WTC11 (cell line): ENCODE measurements at regions not wholly inside any gene's neighbourhood (a gene's known extent, or its start where the extent isn't known, plus 50 kb on each side); places are given as distances from the start of the nearest gene placed in this dataset.

Source experiments
- ATAC-seq: fragments of 200-7000 bp; cut with Tn5 transposase; 2 replicates; pipeline ENCODE4 v1.10.0; 2021; ENCODE audit warnings: mild to moderate bottlenecking, moderate library complexity
- CTCF ChIA-PET: fragments of 300-600 bp; sonication (Branson Sonifier 250); formaldehyde crosslinking; loops from one replicate; lab custom pipeline; 2021; ENCODE audit warnings: antibody characterized with exemption; lab: Charles Lee
- POLR2A ChIA-PET: fragments of 350-600 bp; sonication (Branson Sonifier 250); formaldehyde crosslinking; loops from one replicate; lab custom pipeline; 2021; ENCODE audit warnings: antibody characterized with exemption; lab: Charles Lee
- DNase-seq: peaks from one replicate; pipeline ENCODE4 v3.0.0; 2021; ENCODE audit warnings: low spot score
- H3K27ac Mint-ChIP-seq: 2 replicates; pipeline ENCODE4 v1.8.0; 2021; ENCODE audit warnings: mixed read lengths
- H3K27me3 Mint-ChIP-seq: 2 replicates; pipeline ENCODE4 v1.8.0; 2021; ENCODE audit warnings: low read depth, mild to moderate bottlenecking, moderate library complexity, mixed read lengths
- H3K36me3 Mint-ChIP-seq: 2 replicates; pipeline ENCODE4 v1.8.0; 2021; ENCODE audit warnings: mixed read lengths
- H3K4me1 Mint-ChIP-seq: 2 replicates; pipeline ENCODE4 v1.8.0; 2022; ENCODE audit warnings: mixed read lengths
- H3K4me3 Mint-ChIP-seq: 2 replicates; pipeline ENCODE4 v1.8.0; 2021; ENCODE audit warnings: mild to moderate bottlenecking, moderate library complexity, mixed read lengths
- H3K9me3 Mint-ChIP-seq: 2 replicates; pipeline ENCODE4 v1.8.0; 2021; ENCODE audit warnings: mixed read lengths
- ATF1 ChIP-seq: sonication (generic); formaldehyde crosslinking; IDR thresholded peaks from 2 replicates; pipeline ENCODE4 v1.8.1; 2023; ENCODE audit warnings: mild to moderate bottlenecking, moderate library complexity, missing genetic modification reagents
- CREB1 ChIP-seq: sonication (generic); formaldehyde crosslinking; IDR thresholded peaks from 2 replicates; pipeline ENCODE4 v1.8.0; 2023; ENCODE audit warnings: mild to moderate bottlenecking, missing genetic modification reagents
- EMX1 ChIP-seq: fragments of 250-450 bp; sonication (Bioruptor Pico); IDR thresholded peaks from 2 replicates; pipeline ENCODE4 v1.8.0; 2021; ENCODE audit warnings: mild to moderate bottlenecking
- GABPB1 ChIP-seq: sonication (generic); formaldehyde crosslinking; IDR thresholded peaks from 2 replicates; pipeline ENCODE4 v1.8.1; 2023; ENCODE audit warnings: mild to moderate bottlenecking, missing genetic modification reagents
- IRF2 ChIP-seq: sonication (generic); formaldehyde crosslinking; IDR thresholded peaks from 2 replicates; pipeline ENCODE4 v1.8.0; 2022; ENCODE audit warnings: low read depth, missing genetic modification reagents, borderline replicate concordance
- JUN ChIP-seq: sonication (generic); formaldehyde crosslinking; IDR thresholded peaks from 2 replicates; pipeline ENCODE4 v1.8.0; 2023; ENCODE audit warnings: mild to moderate bottlenecking, missing genetic modification reagents
- NFE2L1 ChIP-seq: sonication (generic); formaldehyde crosslinking; IDR thresholded peaks from 2 replicates; pipeline ENCODE4 v1.8.1; 2023; ENCODE audit warnings: missing genetic modification reagents
- TEAD1 ChIP-seq: sonication (generic); formaldehyde crosslinking; IDR thresholded peaks from 2 replicates; pipeline ENCODE4 v1.8.0; 2022; ENCODE audit warnings: mild to moderate bottlenecking, missing genetic modification reagents
- TEAD4 ChIP-seq: sonication (generic); formaldehyde crosslinking; IDR thresholded peaks from 2 replicates; pipeline ENCODE4 v1.8.0; 2022; ENCODE audit warnings: mild to moderate bottlenecking, missing genetic modification reagents
- ZNF219 ChIP-seq: sonication (generic); formaldehyde crosslinking; IDR thresholded peaks from 2 replicates; pipeline ENCODE4 v1.8.0; 2023; ENCODE audit warnings: missing genetic modification reagents, mild to moderate bottlenecking, borderline replicate concordance
- ZNF396 ChIP-seq: fragments of 250-450 bp; sonication (Bioruptor Pico); IDR thresholded peaks from 2 replicates; pipeline ENCODE4 v1.8.0; 2021; ENCODE audit warnings: mild to moderate bottlenecking, moderate library complexity, borderline replicate concordance
- ZNF671 ChIP-seq: fragments of 250-450 bp; sonication (Bioruptor Pico); IDR thresholded peaks from 2 replicates; pipeline ENCODE4 v1.8.0; 2021; ENCODE audit warnings: mild to moderate bottlenecking
- TF ChIP-seq, protein P1 (sequence below): sonication (generic); formaldehyde crosslinking; IDR thresholded peaks from 2 replicates; pipeline ENCODE4 v1.8.1; 2023; ENCODE audit warnings: mild to moderate bottlenecking, missing genetic modification reagents
- TF ChIP-seq, protein P2 (sequence below): fragments of 250-450 bp; sonication (Bioruptor Pico); IDR thresholded peaks from 2 replicates; pipeline ENCODE4 v1.9.0; 2021; ENCODE audit warnings: mild to moderate bottlenecking
- TF ChIP-seq, protein P3 (sequence below): sonication (generic); formaldehyde crosslinking; IDR thresholded peaks from 2 replicates; pipeline ENCODE4 v1.8.0; 2022; ENCODE audit warnings: mild to moderate bottlenecking, missing genetic modification reagents
- TF ChIP-seq, protein P4 (sequence below): sonication (generic); formaldehyde crosslinking; IDR thresholded peaks from 2 replicates; pipeline ENCODE4 v1.8.0; 2022; ENCODE audit warnings: mild to moderate bottlenecking, missing genetic modification reagents
- TF ChIP-seq, protein P5 (sequence below): fragments of 200-600 bp; IDR thresholded peaks from 2 replicates; pipeline ENCODE4 v1.8.0; 2022; ENCODE audit warnings: antibody characterized with exemption
- TF ChIP-seq, protein P6 (sequence below): sonication (generic); formaldehyde crosslinking; IDR thresholded peaks from 2 replicates; pipeline ENCODE4 v1.8.0; 2023; ENCODE audit warnings: missing genetic modification reagents
- TF ChIP-seq, protein P7 (sequence below): fragments of 250-450 bp; sonication (Bioruptor Pico); IDR thresholded peaks from 2 replicates; pipeline ENCODE4 v1.9.0; 2021; ENCODE audit warnings: mild to moderate bottlenecking
- TF ChIP-seq, protein P8 (sequence below): sonication (generic); formaldehyde crosslinking; IDR thresholded peaks from 2 replicates; pipeline ENCODE4 v1.8.1; 2023; ENCODE audit warnings: mild to moderate bottlenecking, missing genetic modification reagents, borderline replicate concordance

DNA sequence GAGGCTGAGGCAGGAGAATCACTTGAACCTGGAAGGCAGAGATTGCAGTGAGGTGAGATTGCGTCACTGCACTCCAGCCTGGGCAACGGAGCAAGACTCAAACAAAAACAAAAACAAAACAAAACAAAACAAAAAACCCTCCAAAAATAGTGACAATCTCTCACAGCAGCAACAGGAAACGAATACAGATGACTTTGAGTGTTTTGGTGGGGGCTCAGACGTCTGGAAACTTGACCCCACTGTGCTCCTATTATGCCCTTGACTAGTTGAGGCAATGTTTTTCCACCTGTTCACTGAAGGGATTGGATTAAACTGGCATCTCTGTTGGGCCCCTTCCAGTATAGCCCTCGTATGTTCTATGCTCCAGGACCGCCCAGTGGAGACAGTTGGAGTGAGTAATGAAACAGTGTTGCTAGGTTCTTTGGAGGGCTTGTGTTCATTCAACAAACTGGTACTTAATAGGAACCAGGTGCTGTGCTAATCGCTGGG lies 167.0 kb downstream of the UTP18 start:
- no peak overlapping the region for H3K27ac Mint-ChIP-seq
- no peak for DNase-seq
- TF ChIP-seq, protein P1, sequence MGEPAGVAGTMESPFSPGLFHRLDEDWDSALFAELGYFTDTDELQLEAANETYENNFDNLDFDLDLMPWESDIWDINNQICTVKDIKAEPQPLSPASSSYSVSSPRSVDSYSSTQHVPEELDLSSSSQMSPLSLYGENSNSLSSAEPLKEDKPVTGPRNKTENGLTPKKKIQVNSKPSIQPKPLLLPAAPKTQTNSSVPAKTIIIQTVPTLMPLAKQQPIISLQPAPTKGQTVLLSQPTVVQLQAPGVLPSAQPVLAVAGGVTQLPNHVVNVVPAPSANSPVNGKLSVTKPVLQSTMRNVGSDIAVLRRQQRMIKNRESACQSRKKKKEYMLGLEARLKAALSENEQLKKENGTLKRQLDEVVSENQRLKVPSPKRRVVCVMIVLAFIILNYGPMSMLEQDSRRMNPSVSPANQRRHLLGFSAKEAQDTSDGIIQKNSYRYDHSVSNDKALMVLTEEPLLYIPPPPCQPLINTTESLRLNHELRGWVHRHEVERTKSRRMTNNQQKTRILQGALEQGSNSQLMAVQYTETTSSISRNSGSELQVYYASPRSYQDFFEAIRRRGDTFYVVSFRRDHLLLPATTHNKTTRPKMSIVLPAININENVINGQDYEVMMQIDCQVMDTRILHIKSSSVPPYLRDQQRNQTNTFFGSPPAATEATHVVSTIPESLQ (CRISPR knock-in tag) = no peak
- TF ChIP-seq ZNF396 (CRISPR knock-in tag) (no peak), EMX1 (CRISPR knock-in tag) (no peak), JUN (no peak), IRF2 (CRISPR knock-in tag) (no peak), GABPB1 (CRISPR knock-in tag) (no peak), TEAD4 (no peak), ATF1 (CRISPR knock-in tag) (no peak), NFE2L1 (no peak), ZNF219 (CRISPR knock-in tag) (no peak), CREB1 (no peak), TEAD1 (CRISPR knock-in tag) (no peak)
- TF ChIP-seq, protein P2, sequence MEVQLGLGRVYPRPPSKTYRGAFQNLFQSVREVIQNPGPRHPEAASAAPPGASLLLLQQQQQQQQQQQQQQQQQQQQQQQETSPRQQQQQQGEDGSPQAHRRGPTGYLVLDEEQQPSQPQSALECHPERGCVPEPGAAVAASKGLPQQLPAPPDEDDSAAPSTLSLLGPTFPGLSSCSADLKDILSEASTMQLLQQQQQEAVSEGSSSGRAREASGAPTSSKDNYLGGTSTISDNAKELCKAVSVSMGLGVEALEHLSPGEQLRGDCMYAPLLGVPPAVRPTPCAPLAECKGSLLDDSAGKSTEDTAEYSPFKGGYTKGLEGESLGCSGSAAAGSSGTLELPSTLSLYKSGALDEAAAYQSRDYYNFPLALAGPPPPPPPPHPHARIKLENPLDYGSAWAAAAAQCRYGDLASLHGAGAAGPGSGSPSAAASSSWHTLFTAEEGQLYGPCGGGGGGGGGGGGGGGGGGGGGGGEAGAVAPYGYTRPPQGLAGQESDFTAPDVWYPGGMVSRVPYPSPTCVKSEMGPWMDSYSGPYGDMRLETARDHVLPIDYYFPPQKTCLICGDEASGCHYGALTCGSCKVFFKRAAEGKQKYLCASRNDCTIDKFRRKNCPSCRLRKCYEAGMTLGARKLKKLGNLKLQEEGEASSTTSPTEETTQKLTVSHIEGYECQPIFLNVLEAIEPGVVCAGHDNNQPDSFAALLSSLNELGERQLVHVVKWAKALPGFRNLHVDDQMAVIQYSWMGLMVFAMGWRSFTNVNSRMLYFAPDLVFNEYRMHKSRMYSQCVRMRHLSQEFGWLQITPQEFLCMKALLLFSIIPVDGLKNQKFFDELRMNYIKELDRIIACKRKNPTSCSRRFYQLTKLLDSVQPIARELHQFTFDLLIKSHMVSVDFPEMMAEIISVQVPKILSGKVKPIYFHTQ (CRISPR knock-in tag) = no peak
- TF ChIP-seq, protein P3, sequence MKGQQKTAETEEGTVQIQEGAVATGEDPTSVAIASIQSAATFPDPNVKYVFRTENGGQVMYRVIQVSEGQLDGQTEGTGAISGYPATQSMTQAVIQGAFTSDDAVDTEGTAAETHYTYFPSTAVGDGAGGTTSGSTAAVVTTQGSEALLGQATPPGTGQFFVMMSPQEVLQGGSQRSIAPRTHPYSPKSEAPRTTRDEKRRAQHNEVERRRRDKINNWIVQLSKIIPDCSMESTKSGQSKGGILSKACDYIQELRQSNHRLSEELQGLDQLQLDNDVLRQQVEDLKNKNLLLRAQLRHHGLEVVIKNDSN (CRISPR knock-in tag) = no peak
- TF ChIP-seq, protein P4, sequence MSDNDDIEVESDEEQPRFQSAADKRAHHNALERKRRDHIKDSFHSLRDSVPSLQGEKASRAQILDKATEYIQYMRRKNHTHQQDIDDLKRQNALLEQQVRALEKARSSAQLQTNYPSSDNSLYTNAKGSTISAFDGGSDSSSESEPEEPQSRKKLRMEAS (CRISPR knock-in tag) = no peak
- peaks cover 15% of the 10 kb centered on the region for H3K36me3 Mint-ChIP-seq
- POLR2A ChIA-PET = no interaction called here
- ATAC-seq = no peak
- H3K27me3 Mint-ChIP-seq = peaks cover 4% of the 10 kb centered on the region; the same call in 1 of the 2 replicates
- peaks cover 10% of the 10 kb centered on the region for H3K4me1 Mint-ChIP-seq
- peaks cover 36% of the 10 kb centered on the region for H3K9me3 Mint-ChIP-seq
- CTCF ChIA-PET = no interaction called here
- H3K4me3 Mint-ChIP-seq = no peak overlapping the region

DNA sequence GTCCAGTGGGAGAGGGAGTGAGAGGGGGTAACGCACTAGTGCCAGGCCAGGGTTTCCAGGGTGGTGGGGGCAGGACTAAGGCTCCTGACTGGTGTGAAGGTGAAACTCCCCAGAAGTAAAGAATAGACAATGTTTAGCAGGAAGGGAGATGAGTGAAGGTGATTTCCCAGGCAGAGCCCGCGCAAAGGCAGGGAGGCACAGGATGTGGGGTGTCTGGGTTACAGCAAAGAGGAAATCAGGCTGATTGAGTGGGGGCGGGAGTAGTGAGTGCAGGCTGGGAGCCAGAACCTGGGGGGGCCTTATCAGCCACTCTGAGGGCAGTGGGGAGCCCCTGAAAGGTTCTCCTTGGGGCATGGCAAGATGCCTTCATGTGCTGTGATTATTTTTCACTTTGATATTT lies 167.5 kb downstream of the UTP18 start:
- ATAC-seq (no peak), DNase-seq (no peak)
- CTCF ChIA-PET = no interaction called here
- TF ChIP-seq, protein P5, sequence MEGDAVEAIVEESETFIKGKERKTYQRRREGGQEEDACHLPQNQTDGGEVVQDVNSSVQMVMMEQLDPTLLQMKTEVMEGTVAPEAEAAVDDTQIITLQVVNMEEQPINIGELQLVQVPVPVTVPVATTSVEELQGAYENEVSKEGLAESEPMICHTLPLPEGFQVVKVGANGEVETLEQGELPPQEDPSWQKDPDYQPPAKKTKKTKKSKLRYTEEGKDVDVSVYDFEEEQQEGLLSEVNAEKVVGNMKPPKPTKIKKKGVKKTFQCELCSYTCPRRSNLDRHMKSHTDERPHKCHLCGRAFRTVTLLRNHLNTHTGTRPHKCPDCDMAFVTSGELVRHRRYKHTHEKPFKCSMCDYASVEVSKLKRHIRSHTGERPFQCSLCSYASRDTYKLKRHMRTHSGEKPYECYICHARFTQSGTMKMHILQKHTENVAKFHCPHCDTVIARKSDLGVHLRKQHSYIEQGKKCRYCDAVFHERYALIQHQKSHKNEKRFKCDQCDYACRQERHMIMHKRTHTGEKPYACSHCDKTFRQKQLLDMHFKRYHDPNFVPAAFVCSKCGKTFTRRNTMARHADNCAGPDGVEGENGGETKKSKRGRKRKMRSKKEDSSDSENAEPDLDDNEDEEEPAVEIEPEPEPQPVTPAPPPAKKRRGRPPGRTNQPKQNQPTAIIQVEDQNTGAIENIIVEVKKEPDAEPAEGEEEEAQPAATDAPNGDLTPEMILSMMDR = no peak
- TF ChIP-seq, protein P6, sequence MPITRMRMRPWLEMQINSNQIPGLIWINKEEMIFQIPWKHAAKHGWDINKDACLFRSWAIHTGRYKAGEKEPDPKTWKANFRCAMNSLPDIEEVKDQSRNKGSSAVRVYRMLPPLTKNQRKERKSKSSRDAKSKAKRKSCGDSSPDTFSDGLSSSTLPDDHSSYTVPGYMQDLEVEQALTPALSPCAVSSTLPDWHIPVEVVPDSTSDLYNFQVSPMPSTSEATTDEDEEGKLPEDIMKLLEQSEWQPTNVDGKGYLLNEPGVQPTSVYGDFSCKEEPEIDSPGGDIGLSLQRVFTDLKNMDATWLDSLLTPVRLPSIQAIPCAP (CRISPR knock-in tag) = no peak
- TF ChIP-seq ZNF671 (CRISPR knock-in tag) = no peak
- TF ChIP-seq, protein P7, sequence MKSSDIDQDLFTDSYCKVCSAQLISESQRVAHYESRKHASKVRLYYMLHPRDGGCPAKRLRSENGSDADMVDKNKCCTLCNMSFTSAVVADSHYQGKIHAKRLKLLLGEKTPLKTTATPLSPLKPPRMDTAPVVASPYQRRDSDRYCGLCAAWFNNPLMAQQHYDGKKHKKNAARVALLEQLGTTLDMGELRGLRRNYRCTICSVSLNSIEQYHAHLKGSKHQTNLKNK (CRISPR knock-in tag) = no peak
- TF ChIP-seq, protein P8, sequence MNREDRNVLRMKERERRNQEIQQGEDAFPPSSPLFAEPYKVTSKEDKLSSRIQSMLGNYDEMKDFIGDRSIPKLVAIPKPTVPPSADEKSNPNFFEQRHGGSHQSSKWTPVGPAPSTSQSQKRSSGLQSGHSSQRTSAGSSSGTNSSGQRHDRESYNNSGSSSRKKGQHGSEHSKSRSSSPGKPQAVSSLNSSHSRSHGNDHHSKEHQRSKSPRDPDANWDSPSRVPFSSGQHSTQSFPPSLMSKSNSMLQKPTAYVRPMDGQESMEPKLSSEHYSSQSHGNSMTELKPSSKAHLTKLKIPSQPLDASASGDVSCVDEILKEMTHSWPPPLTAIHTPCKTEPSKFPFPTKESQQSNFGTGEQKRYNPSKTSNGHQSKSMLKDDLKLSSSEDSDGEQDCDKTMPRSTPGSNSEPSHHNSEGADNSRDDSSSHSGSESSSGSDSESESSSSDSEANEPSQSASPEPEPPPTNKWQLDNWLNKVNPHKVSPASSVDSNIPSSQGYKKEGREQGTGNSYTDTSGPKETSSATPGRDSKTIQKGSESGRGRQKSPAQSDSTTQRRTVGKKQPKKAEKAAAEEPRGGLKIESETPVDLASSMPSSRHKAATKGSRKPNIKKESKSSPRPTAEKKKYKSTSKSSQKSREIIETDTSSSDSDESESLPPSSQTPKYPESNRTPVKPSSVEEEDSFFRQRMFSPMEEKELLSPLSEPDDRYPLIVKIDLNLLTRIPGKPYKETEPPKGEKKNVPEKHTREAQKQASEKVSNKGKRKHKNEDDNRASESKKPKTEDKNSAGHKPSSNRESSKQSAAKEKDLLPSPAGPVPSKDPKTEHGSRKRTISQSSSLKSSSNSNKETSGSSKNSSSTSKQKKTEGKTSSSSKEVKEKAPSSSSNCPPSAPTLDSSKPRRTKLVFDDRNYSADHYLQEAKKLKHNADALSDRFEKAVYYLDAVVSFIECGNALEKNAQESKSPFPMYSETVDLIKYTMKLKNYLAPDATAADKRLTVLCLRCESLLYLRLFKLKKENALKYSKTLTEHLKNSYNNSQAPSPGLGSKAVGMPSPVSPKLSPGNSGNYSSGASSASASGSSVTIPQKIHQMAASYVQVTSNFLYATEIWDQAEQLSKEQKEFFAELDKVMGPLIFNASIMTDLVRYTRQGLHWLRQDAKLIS = no peak
- TF ChIP-seq, protein P3 (CRISPR knock-in tag) = no peak
- no peak overlapping the region for H3K4me3 Mint-ChIP-seq
- 0 out of 2 replicates have a peak, but pooled peaks cover 4% of the 10 kb centered on the region for H3K27me3 Mint-ChIP-seq
- peaks cover 15% of the 10 kb centered on the region for H3K36me3 Mint-ChIP-seq
- H3K4me1 Mint-ChIP-seq = peaks cover 6% of the 10 kb centered on the region
- H3K27ac Mint-ChIP-seq = peak overlapping the region; percentile 34; the same call in 1 of the 2 replicates
- H3K9me3 Mint-ChIP-seq = peaks cover 31% of the 10 kb centered on the region
- POLR2A ChIA-PET = no interaction called here
